ENCODE measurements at regions not wholly inside any gene's neighbourhood (a gene's known extent, or its start where the extent isn't known, plus 50 kb on each side); places are given as distances from the start of the nearest gene placed in this dataset.

- H3K27ac ChIP-seq (ENCODE audit: low read depth, low read length) = no peak overlapping the region
- H3K9me2 ChIP-seq (ENCODE audit: insufficient read depth) = no peaks in the 10 kb centered on the region
- H2AFZ ChIP-seq (ENCODE audit: low read depth, low read length, poor library complexity, severe bottlenecking) = no peak overlapping the region
- no peak overlapping the region for H3K4me2 ChIP-seq (ENCODE audit: low read length)
- no peak overlapping the region for H3K9ac ChIP-seq (ENCODE audit: low read length)
- no peak for TF ChIP-seq CEBPB (IDR thresholded peaks at IDR 0.05; ENCODE audit: low read depth)
- no peak for TF ChIP-seq ZBTB33 (IDR thresholded peaks at IDR 0.05; ENCODE audit: extremely low read depth, insufficient replicate concordance, low read length)
- no peak for TF ChIP-seq EZH2phosphoT487 (IDR thresholded peaks at IDR 0.05; ENCODE audit: borderline replicate concordance)
- no peak for TF ChIP-seq CBX3 (IDR thresholded peaks at IDR 0.05; ENCODE audit: low read depth)
- no peak for TF ChIP-seq SIN3A (IDR thresholded peaks at IDR 0.05; ENCODE audit: low read depth)
- TF ChIP-seq ZNF274 (IDR thresholded peaks at IDR 0.05; ENCODE audit: low read depth, low read length) = no peak
- TF ChIP-seq POLR2AphosphoS5 (IDR thresholded peaks at IDR 0.05; ENCODE audit: low read depth, low read length) = no peak
- no peak for TF ChIP-seq POLR2A (IDR thresholded peaks at IDR 0.05; ENCODE audit: borderline replicate concordance, extremely low read depth, insufficient read depth, insufficient read length)
- no peak for TF ChIP-seq EZH2 (IDR thresholded peaks at IDR 0.05)
- TF ChIP-seq MAX (IDR thresholded peaks at IDR 0.05) = no peak
- no peak for TF ChIP-seq JUND (IDR thresholded peaks at IDR 0.05)
- TF ChIP-seq CTCF (IDR thresholded peaks at IDR 0.05 in 2 of 3, conservative IDR thresholded peaks at IDR 0.05 in 1 of 3; ENCODE audit: borderline replicate concordance in 1 of 3, insufficient read depth in 1 of 3, low read depth in 2 of 3, low read length in 2 of 3) = no peak
- TF ChIP-seq EGR1 (IDR thresholded peaks at IDR 0.05; ENCODE audit: low read depth) = no peak
- TF ChIP-seq FOSL1 (IDR thresholded peaks at IDR 0.05; ENCODE audit: low read depth) = no peak
- no peak for TF ChIP-seq ELF1 (IDR thresholded peaks at IDR 0.05; ENCODE audit: borderline replicate concordance, low read depth)
- no peak for TF ChIP-seq YY1 (IDR thresholded peaks at IDR 0.05; ENCODE audit: extremely low read depth, insufficient replicate concordance, low read depth, low read length)
- ChIA-PET POLR2A (no interaction called here), CTCF (no interaction called here), RAD21 (ENCODE audit: low non-redundant PET in 1 of 2, low total read pairs in 2 of 2, uncharacterized antibody in 2 of 2, unreplicated experiment in 2 of 2) (no interaction called here)
- H3K4me1 ChIP-seq (ENCODE audit: control insufficient read depth in 1 of 2, insufficient read depth in 2 of 2, low read length in 2 of 2) = no peaks in the 10 kb centered on the region
- ATAC-seq (no peak), DNase-seq (ENCODE audit: low read depth, low spot score) (no peak)
- H3K27me3 ChIP-seq (ENCODE audit: insufficient read depth, low read length) = no peaks in the 10 kb centered on the region
- H3K9me3 ChIP-seq (ENCODE audit: control insufficient read depth in 1 of 2, insufficient read depth in 1 of 2, low read depth in 1 of 2, low read length in 2 of 2) = no peaks in the 10 kb centered on the region
- no peaks in the 10 kb centered on the region for H4K20me1 ChIP-seq (ENCODE audit: insufficient read depth)
- H3K4me3 ChIP-seq (replicated peaks in 1 of 2; ENCODE audit: low read depth in 1 of 2, low read length in 2 of 2) = no peak overlapping the region
- no peaks in the 10 kb centered on the region for H3K79me2 ChIP-seq (ENCODE audit: insufficient read depth, low read length)
- intact Hi-C loops (cut with micrococcal nuclease) = no loop called here
- H3K36me3 ChIP-seq (ENCODE audit: control insufficient read depth in 1 of 2, insufficient read depth in 2 of 2, low read length in 2 of 2) = no peaks in the 10 kb centered on the region
- BruUV-seq (replicated peaks) = no TSS peak
These were observed 64.4 kb upstream of the ZNF236 start for GRCh38 chr18:76757925-76758324.

All from HCT116 (cell line).